HG02884 (cell line): ENCODE measurements at regions not wholly inside any gene's neighbourhood (a gene's known extent, or its start where the extent isn't known, plus 50 kb on each side); places are given as distances from the start of the nearest gene placed in this dataset.

Experiments
- ATAC-seq: cut with Tn5 transposase; IDR thresholded peaks from one replicate; pipeline ENCODE4 v1.9.1; 2021; ENCODE audit warnings: mild to moderate bottlenecking, moderate library complexity; ENCODE audit not compliant: unreplicated experiment

- no peak for ATAC-seq
These were observed 85.6 kb downstream of the CPN2 start for GRCh38 chr3:194265505-194265892.

- ATAC-seq: no peak
These were observed 84.8 kb downstream of the CPN2 start for GRCh38 chr3:194265996-194266964.

- no peak for ATAC-seq
These were observed 83.1 kb downstream of the CPN2 start for GRCh38 chr3:194267744-194268653.

GRCh38 chr3:194268654-194269512, 82.2 kb downstream of the CPN2 start:
- ATAC-seq: no peak

- ATAC-seq: no peak
These were observed 81.5 kb downstream of the CPN2 start for GRCh38 chr3:194269610-194270145.

- ATAC-seq: no peak
These were observed 80.3 kb downstream of the CPN2 start for GRCh38 chr3:194270627-194271459.

GRCh38 chr3:194271460-194272035, 79.6 kb downstream of the CPN2 start:
- ATAC-seq: no peak

GRCh38 chr3:194272221-194272620, 78.9 kb downstream of the CPN2 start:
- ATAC-seq: no peak

- no peak for ATAC-seq
These were observed 78.0 kb downstream of the CPN2 start for GRCh38 chr3:194272861-194273742.

GRCh38 chr3:194273743-194274310, 77.3 kb downstream of the CPN2 start:
- no peak for ATAC-seq

- ATAC-seq: no peak
These were observed 76.6 kb downstream of the CPN2 start for GRCh38 chr3:194274424-194275085.

- no peak for ATAC-seq
These were observed 75.8 kb downstream of the CPN2 start for GRCh38 chr3:194275291-194275690.

- no peak for ATAC-seq
These were observed 75.4 kb downstream of the CPN2 start for GRCh38 chr3:194275721-194276120.

GRCh38 chr3:194276768-194277103, 74.4 kb downstream of the CPN2 start:
- ATAC-seq: no peak

- no peak for ATAC-seq
These were observed 73.9 kb downstream of the CPN2 start for GRCh38 chr3:194277104-194277785.

GRCh38 chr3:194277786-194278130, 73.4 kb downstream of the CPN2 start:
- ATAC-seq: no peak
